HG02981 (cell line): ENCODE measurements at regions not wholly inside any gene's neighbourhood (a gene's known extent, or its start where the extent isn't known, plus 50 kb on each side); places are given as distances from the start of the nearest gene placed in this dataset.
"Not testable (repeated sequence)": the region's sequence is repeated elsewhere in the genome, so short reads cannot be mapped to it uniquely, and the experiment has no call there.

Source experiments
- ATAC-seq: cut with Tn5 transposase; IDR thresholded peaks from one replicate; pipeline ENCODE4 v1.9.1; 2021; ENCODE audit warnings: mild to moderate bottlenecking, moderate library complexity; ENCODE audit not compliant: unreplicated experiment

DNA sequence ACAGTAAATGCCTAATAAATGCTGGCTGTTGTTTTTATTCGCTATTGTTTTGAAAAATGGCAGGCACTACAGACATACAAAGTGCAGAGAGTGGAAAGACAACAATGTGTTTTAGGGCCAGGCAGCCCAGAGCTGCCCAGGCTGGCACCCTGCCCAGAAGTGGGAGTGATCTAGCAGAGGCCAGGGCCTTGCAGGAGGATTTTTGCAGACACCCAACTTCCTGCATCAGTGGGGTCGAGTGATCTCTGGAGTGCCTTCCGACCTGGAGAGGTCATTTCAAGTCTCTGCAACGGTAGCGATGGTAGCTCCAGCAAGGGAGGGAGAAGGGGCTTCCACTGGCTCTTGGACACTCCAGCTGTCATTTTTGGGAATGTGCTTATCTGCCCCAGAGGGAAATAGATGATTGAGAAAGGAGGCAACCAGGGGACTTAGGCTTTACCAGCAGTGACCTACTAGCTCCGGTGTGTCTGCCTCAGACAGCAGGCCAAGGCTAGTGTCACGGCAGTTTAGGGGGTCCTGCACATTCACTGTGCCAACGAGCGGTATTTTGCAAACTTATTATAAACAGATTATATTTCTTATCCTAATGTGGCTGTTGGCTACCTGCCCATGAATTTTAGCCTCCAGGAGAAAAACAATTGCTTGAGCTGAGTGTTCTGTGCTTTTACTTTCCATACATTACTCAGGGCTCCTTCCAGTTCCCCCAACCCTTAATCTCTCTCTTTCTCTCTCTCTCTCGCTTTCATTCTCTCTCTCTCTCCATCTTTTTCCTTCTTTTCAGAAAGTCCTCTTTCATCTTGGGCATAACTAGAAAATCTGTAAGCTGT lies 153.9 kb upstream of the PLGLB2 start:
- ATAC-seq = not testable (repeated sequence)

DNA sequence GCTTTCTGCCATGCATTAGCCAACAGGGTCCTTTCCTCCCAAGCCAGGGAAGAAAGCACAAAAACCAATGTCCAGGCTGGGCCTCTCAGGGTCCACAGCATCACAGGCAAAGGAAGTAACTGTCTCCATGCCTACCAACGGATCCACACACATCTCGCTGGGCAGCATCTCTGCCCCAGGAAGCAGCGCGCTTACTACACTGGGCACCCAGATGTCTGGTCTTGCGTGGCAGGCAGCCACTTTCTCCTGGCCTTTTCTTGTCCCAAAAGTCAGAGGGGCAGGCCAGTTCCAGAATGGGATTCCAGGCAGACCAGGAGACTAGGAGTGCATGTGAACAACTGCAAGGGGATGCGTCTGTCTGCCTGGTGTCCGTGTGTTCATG lies 153.3 kb upstream of the PLGLB2 start:
- not testable (repeated sequence) for ATAC-seq

DNA sequence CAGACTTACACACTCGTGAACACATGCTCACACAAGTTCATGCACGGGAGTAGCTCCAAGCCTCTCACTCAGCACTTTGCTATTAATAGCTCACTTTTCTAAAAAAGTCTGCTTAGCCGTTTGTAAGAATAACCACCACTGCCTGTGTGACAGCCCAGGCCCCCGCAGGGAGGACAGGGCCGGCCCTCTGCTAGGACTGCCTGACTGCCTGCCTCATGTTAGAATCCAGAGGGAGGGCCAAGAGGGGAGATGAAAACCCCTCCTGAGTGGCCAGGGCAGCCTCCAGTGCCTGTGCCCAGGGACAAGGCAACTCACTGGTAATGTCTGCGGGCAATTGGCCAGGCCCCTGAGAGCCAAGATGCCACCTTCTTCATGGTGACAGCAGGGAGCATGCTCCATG lies 152.9 kb upstream of the PLGLB2 start:
- ATAC-seq = not testable (repeated sequence)

DNA sequence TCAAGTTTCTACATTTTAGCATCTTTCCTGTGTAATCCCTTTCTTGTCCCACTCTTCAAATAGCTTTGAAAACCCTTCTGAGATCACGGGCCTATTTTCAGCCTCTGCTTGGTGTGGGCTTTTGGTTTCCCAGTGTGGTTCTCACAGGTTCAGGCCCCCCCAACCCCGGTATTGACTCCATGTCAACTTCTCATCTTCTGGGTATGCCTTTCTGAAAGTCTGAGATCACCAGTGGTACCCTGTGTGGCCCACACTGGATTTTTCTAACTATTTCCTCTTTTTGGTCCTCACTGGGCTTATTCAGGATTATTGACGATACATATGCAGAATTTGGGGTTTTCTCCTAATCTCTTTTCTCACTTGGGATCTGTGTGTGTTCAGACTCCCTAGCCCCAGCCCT lies 146.9 kb upstream of the PLGLB2 start:
- ATAC-seq = not testable (repeated sequence)

DNA sequence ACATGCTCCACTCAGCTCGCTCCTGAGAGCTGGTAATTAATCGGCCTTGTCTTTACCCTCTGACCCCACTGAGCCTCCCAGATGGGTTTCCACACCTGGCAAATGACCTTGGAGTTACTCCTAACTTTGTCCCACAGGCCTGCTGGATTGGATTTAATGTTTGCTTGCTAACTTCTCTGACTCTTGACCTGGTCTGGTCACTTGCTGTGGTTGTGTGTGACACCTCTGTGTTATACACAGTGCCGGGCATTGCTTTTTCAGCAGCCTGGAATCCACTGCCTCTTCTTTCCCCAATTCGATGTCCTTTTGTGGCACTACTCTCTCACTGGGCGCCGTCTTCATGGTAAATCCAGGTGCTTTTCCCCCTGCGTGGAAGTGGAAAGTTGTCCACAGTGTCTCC lies 145.8 kb upstream of the PLGLB2 start:
- not testable (repeated sequence) for ATAC-seq

DNA sequence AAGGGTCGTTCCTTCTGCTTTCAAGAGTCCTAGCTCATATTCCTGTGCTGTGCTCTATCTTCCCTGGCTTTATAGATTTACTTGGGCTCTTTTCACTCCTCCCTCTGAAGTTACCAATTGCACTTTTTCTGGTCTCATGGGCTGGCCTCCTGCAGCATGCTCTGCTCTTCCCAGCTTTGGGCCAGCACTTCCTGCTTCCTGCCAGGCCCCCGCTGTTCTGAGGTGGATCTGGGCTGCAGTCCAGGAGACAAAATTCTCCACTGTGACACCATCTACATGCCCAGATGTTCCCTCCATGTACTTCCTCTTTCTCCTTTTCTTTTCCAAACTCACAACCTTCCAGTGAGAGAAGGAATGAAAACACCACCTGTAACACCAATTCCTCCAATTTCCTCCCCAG lies 145.2 kb upstream of the PLGLB2 start:
- not testable (repeated sequence) for ATAC-seq

DNA sequence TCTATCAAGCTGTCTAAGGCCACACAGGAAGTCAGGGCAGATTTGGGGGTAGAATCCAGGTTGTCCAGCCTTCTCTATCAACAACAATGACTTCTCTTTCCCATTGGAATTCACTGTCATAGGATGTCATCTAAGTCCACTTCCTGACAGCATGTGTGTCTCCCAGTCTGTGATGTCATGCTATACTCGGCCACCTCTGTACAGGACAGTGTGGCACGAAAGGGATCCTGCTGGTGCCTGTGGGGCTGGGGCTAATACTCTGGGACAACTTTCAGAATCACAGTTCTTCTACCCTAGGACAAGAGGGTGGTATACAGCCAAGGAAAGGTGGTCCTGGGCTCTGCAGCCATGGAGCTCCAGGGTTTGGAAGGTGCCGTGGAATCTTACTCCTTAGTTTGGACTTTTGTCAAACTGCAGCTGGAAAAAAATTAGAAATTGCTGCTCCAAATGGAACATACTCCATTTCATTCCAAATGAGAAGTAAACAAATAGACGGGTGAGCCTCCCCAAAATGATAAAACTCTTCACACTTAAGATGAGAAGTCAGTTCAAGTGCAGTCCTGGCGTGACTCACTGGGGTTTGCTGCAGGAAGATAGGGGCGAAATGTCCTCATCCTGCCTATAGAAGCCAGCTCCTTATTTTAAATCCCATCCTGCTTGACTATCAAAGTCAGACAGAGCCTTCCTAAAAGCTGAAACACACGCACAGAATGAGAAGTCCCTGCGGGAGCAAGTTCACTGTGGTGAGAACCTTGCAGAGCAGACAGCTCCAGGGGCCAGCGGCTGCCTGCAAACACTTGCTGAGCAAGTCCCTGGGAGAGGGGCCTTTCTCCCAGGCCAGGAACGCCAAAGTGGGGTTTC lies 144.2 kb upstream of the PLGLB2 start:
- not testable (repeated sequence) for ATAC-seq

DNA sequence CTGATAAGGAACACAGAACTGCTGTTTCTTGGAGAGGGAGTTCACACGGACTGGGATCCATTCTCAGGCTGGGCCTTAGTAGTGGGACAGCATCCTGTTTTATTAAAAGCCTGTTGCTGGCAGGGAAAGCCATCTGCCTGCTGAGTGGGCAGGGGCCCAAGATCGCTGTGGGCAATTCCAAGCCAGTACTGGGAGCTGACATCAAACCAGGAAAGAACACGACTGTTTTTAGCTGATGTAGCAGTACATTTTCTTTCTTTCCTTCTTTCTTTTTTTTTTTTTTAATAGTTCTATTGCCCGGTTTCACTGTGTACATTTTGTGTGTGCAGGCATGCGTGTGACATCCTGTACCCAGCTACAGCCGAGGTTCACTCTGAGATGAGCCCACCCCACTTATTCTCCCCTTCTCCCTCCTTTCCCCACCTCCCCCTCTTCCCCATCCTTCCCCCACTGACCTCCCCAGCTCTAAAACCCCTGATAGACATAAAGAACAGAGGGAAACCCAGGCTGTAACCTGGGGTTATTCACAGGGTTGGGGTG lies 143.5 kb upstream of the PLGLB2 start:
- not testable (repeated sequence) for ATAC-seq

DNA sequence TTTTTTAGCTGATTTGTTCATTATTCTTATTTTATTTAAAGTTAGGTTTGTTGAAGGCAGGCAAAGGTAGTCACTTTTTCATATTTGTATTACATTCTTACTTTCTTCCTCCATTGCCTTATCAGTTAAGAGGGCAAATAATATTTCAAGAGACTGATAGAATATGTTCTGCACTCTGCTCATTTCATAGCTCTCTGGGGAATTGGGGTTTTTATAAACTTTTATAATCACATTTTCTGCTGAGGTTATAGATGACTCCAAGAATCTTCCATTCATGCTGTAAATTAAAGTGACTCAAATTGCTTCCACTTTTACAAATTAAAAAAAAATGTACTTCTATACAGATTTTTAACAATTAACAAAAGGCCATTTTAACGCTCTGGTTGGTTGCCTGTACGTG lies 142.9 kb upstream of the PLGLB2 start:
- not testable (repeated sequence) for ATAC-seq

DNA sequence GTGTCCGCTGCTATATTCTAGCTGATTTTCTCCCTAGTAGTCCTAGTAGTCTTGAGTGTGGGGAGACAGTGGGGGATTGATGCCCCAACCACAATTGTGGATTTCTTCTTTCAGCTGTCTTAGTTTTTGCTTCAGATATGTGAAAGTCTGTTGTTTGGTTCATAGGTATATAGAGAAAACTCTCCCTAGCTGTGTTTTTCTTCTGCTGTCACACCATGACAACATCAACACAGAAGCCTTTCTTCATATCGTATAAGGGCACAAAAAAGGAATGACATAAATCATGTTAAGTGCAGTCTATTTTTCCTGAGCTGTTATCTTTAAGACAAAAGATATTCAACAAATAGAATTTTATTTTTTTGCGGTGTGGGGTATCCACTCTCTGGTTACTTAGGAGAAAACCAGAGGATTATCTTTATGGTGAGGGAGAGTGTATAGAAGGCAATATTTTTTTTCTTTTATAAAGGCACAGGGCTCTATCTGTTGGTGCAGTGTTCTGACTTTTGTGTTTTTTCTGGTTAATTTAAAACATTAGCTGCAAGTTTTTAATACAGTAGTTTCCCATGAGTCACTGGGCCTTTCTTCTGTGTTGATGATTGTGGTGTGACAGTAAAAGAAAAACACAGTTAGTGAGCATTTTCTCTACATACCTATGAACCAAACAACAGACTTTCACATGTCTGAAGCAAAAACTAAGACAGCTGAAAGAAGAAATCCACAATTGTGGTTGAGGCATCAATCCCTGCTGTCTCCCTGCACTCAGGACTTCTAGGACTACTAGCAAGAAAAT lies 139.3 kb upstream of the PLGLB2 start:
- ATAC-seq = not testable (repeated sequence)

DNA sequence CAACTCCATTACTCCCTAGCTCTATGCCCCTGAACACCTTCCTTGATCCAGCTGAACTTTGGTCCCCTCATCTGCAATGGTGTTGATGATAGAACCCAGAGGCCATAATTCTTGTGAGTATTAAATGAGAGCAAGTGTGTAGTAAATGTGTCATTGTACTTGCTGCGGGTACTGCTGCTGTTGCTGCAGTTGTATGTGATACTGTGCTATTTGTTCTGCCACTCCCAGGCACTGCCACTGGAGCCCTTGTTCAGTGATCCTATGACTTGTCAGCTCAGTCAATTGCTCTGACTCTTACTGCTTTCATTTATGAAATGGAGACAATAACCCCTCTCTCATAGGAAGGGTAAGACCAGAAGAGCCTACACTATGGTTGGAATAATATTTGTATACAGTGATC lies 136.9 kb upstream of the PLGLB2 start:
- not testable (repeated sequence) for ATAC-seq

DNA sequence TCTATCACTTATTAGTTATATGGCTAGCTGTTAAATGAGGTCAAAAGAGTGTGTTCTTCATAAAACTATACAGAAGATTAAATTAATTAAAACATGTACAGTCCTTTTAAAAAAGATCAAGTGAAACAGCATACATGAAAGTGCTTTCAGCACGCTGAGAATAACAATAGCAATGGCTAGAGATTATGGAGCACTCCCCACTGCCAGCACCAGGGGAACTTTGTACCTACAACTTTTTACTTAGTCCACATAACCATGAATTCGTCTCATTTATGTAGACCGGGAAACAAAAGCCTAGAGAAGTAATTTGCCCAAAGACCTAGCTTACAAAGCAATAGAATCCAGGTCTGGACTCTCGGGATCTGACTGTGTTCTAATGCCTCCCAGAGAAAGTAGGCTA lies 136.5 kb upstream of the PLGLB2 start:
- ATAC-seq = not testable (repeated sequence)

DNA sequence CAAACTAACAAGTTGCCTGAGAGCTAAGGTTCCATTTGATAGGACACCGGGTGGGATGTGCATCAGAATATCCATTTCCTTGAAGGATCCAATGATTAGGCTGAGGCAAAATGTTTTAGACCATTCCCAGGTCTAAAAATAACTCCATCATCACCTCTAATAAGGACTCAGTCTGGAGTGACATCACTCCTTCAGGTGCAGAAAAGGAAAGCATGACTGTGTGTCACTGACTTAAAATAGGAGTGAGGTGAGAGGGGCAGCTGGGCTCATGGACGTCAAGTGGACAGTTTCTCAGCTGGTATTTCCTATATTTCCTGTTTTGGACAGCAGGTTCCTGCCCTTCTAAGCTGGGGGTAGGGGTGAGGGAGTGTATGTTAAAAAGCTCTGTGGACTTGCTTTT lies 135.9 kb upstream of the PLGLB2 start:
- ATAC-seq = not testable (repeated sequence)

DNA sequence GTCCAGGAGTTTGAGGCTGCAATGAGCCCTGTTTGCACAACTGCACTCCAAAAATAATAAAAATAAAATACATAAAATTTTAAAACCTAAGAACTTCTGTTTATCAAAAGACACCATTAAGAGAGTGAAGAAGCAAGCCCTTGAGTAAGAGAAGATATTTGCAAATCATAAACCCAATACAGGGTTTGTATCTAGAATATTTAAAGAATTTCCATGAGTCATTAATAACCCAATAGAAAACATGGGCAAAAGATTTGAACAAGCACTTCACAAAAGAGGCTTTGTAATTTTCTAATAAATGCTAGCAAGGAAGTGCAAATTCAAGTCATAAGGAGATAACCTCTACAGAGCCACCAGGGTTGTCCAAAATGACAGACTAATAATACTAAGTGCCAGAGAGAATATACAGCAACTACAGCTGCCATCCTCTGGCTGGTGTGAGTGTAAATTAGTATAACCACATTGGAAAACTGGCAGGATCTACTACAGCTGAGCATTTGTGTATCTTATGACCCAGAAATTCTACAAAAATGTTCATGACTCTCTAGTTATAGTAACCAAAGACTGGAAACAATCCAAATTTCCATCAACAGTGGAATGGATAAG lies 133.0 kb upstream of the PLGLB2 start:
- not testable (repeated sequence) for ATAC-seq

DNA sequence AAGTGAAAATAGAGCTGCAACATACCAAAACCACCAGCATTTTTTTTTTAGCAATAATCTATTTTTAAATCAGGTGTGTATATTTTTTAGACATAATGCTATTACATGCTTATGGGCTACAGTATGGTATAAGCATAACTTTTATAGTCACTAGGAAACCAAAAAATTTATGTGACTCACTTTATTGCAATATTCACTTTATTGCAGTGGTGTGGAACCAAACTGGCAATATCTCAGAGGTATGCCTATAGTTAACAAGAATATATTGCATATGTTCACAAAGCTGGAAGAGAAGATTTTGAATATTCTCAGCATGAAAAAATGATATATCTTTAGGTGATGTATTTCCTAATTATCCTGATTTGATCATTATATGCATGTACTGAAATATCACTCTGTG lies 128.8 kb upstream of the PLGLB2 start:
- not testable (repeated sequence) for ATAC-seq

DNA sequence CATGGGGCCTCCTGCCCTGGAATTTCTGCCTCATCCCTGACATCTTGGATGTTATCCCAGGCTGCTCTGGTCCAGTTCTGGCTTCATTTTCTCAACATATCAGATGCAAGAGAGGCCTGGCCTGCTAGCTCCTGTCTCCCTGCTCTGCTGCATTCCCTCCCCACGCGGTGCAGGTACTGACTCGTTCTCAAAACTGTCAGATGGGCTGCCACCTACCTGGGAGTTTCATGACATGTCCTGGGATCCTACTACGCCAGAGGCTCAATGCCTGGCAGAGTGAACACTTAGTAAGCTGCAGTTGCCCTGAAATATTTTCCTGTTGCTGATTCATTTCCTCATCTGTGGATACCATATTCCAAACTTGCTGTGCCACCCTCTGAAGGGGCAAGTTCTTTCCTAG lies 126.7 kb upstream of the PLGLB2 start:
- not testable (repeated sequence) for ATAC-seq

DNA sequence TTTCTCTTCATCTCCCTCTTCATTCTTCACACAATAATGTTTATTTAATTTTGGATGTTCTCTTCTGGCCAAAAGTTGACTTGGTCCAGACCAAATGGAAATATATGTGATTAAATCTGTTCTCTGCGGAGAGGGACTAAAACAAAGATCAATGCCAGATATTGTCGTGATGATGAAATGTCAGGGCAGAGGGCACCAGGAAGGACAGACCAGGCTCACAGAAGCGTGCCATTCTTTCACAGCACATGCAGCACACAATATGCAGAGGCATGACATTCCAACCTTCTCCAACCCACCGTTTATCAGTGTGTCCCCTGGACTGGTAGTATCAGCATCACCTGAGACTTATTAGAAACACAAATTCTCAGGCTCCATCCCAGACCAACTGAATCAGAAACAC lies 125.2 kb upstream of the PLGLB2 start:
- not testable (repeated sequence) for ATAC-seq

DNA sequence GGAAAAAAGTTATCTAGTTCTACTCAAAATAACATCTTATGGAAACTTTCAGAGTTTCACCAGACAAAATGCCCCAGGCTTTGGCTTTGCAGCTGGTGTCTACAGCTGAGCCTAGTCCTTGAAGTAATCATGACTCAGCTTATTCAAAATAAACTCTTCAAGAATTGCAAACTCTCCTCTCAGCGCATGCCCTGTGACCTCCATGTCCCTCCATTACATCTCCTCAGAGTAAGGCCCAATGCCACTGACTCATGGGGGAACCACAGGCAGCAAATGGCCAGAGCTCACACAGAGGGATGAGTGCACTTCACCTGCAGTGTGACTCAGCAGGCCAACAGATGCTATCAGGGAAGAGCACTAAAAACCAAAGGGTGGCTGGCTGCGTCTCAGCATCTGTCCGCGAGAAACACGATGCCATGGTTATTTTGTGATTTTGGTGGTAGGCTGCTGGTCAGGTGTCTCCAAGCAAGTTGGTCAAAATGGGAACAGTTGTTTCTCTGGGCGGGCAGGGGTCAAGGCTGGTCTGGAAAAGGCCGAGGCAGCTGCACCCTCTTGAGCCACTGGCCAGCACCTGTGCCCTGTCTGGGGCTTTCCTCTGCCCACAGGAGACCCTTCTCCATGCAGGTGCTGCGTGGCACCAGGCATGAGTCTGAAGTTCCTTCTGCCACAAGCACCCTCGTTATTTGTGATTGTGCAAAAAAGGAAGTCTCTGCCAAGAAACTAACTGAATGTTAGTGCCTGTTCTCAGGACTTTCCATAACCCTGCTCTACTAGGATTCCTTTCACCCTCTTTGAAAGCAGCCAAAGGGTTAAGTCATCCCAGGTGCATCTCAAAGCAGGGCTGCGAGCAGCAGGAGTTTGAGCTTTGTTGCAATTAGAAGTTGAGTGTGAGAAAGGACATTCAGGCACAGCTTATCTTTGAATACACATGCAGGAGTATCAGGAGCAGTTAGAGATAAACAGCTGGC lies 118.1 kb upstream of the PLGLB2 start:
- not testable (repeated sequence) for ATAC-seq

DNA sequence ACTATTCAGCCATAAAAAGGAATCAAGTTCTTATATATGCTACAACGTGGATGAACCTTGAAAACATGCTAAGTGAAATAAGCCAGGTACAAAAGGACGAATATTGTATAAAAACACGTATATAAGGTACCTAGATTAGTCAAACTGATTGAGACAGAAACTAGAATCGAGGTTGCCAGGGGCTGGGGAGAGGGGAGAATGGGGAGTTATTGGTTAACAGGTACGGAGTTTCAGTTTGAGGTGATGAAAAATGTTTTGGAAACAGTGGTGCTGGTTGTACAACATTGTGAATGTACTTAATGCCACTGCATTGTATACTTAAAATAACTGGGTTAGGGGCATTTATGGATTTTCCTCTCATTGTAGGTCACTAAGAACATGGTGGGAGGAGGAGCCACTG lies 117.0 kb upstream of the PLGLB2 start:
- ATAC-seq = peak; percentile 63
